WI38 (cell line): ENCODE measurements at regions not wholly inside any gene's neighbourhood (a gene's known extent, or its start where the extent isn't known, plus 50 kb on each side); places are given as distances from the start of the nearest gene placed in this dataset.

Experiments
- H3K4me3 ChIP-seq: 2 replicates; pipeline ENCODE4 v1.5.1; 2011; ENCODE audit warnings: low read depth, mild to moderate bottlenecking, control low read depth, low read length
- TF ChIP-seq, protein P1 (sequence below): IDR thresholded peaks from 2 replicates; pipeline ENCODE4 v1.5.1; 2012; ENCODE audit warnings: low read depth, mild to moderate bottlenecking, control low read depth, low read length

DNA sequence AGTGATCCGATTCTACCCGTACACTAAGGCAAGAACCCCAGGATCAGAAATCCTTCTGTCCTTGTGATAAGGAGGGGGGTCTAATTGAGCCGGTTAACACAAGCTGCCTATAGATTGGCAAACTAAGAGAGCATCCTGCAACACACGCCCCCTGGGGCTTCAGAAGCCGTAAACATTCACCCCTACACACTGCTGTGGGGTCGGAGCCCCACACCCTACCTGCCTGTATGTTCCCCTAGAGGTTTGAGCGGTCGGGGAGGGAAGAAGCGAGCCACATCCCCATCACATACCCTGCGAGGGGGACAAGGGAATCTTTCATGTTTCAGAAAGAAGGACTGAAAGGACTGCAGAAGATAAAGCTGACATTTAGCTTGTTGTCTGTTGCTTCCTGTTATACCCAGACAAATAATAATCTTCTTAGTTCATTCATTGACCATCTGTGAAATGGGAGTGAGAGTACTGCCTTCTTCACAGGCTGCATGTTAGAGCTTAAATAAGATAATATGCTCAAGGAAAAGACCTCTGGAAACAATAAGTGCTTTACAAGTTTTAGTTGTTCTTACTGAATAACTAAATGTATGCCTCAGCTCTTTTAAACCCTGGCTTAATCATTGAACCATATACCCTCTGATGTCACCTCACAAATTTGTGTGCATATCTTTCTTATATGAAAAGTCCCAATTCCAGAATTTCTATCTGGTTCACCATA, 74.2 kb upstream of the RNF217 start:
- no peak overlapping the region for H3K4me3 ChIP-seq
- TF ChIP-seq, protein P1, sequence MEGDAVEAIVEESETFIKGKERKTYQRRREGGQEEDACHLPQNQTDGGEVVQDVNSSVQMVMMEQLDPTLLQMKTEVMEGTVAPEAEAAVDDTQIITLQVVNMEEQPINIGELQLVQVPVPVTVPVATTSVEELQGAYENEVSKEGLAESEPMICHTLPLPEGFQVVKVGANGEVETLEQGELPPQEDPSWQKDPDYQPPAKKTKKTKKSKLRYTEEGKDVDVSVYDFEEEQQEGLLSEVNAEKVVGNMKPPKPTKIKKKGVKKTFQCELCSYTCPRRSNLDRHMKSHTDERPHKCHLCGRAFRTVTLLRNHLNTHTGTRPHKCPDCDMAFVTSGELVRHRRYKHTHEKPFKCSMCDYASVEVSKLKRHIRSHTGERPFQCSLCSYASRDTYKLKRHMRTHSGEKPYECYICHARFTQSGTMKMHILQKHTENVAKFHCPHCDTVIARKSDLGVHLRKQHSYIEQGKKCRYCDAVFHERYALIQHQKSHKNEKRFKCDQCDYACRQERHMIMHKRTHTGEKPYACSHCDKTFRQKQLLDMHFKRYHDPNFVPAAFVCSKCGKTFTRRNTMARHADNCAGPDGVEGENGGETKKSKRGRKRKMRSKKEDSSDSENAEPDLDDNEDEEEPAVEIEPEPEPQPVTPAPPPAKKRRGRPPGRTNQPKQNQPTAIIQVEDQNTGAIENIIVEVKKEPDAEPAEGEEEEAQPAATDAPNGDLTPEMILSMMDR = no peak

DNA sequence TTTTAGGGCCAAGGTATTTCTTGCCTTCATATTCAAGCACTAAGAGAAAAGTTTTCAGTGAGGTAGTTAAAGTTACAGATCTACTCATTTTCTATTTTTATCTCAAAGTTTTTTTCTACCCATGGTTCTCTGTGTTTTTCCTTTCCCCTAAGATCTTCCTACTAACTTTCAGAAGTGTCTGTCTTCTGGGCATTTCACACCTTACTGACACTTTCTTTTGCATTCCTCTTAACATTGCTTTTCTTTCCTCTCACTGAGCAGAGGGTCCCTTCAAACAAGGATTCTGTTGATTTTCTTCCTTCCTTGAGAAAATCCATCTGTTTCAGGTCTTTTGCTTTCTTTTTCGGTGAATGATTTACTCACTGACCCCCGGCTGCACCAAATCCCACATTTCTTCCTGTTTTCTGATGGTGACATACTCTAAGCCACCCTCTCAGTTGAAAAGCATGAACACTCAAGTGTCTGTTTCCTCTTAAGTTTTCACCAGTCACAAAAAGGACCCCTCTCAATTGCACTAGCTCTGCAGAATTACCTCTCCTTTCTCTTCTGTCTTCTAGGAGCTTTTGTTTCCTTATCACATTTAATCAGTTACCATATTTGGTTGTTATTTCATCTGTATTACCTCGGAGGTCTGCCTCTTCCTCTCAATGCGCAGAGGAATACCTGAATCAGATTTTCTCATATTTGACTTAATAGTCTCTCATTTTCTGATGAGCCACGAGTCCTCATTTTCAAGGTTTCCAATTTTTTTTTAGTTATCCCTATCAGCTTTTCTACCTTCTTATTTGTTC, 73.5 kb upstream of the RNF217 start:
- TF ChIP-seq, protein P1 = no peak
- peak overlapping the region; percentile 37 for H3K4me3 ChIP-seq

DNA sequence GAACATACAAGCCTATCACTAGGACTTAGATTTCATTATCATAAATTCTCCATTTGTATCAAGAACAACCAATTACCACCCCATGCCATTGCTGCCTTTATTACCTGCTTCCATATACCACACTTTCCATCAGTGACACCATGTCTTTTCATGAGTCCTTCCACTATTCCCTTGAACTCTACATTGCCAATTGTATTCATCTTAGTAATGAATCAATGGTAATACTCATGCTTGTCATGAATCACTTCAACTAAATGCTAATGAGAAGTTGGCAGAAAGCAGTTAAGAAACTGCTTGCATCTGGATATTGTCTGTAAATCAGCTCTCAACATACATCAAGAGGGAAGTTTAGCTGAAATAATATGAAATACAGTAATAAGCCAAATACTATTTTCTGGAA, 61.2 kb upstream of the RNF217 start:
- TF ChIP-seq, protein P1 = no peak
- H3K4me3 ChIP-seq = no peak overlapping the region

DNA sequence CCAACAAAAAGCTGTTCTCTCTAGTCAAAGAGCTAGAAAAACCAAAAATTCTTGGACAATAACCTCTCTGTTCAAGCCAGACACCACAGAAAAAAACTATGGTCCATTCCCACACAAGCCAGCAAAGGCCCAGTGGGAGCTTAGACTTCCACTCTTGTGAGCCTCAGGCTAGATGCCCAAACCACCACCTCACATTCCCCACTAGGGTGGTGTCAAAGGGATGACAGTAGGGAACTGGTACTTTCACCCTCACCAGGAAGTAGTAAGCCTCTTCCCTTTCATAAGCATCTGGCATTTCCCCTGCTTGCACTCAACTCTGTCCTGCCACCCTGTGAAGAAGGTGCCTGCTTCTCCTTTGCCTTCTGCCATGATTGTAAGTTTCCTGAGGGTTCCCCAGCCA, 58.4 kb upstream of the RNF217 start:
- H3K4me3 ChIP-seq = no peak overlapping the region
- TF ChIP-seq, protein P1 = no peak

DNA sequence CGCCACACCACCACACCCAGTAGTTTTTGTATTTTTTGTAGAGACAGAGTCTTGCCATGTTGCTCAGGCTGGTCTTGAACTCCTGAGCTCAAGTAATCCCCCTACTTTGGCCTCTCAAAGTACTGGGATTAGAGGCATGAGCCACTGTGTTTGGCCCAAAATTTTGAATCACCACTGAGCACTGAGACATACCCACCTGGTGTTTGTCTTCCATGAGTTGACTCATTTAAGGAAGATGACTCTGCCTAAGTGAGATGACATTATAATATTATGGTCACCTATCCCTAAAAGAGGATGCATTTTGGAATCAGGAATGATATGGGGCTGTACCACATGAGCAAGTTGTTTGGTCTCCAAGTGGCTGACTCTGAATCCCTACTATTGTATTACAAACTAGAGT, 54.6 kb upstream of the RNF217 start:
- H3K4me3 ChIP-seq = no peak overlapping the region

More for the DNA sequence above, 54.6 kb upstream of the RNF217 start:
- TF ChIP-seq, protein P1 = no peak
